HG02938 (cell line): ENCODE measurements at regions not wholly inside any gene's neighbourhood (a gene's known extent, or its start where the extent isn't known, plus 50 kb on each side); places are given as distances from the start of the nearest gene placed in this dataset.

ENCODE experiments used
- ATAC-seq: cut with Tn5 transposase; IDR thresholded peaks from one replicate; pipeline ENCODE4 v1.9.1; 2021; ENCODE audit warnings: mild to moderate bottlenecking, moderate library complexity; ENCODE audit not compliant: unreplicated experiment

GRCh38 chr3:5068531-5069050 lies 53.5 kb upstream of the ARL8B start:
- no peak for ATAC-seq

DNA sequence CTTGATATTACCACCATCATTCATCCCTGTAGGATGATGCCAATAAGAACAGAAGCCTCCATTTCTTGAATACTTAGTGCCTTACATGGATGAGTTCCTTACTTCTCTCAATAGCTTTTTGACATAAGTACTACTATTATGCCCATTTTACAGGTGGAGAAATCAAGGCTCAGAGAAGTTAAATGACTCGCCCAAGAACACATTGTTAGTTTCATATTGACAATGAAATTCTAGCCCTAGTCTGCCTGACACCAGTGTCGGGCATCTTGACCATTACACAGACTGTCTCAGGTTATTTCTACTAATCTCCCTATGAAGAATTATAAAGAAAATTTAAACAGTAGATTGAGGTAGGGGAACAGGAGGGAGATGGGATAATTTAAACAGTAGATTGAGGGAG lies 52.5 kb upstream of the ARL8B start:
- no peak for ATAC-seq

- no peak for ATAC-seq
Measured at GRCh38 chr3:5071061-5071460, 51.0 kb upstream of the ARL8B start.

- ATAC-seq, result no peak
Measured at GRCh38 chr3:5072100-5072816, 49.8 kb upstream of the ARL8B start.
